GM23338 (cell line): ENCODE measurements at regions not wholly inside any gene's neighbourhood (a gene's known extent, or its start where the extent isn't known, plus 50 kb on each side); places are given as distances from the start of the nearest gene placed in this dataset.

Source experiments
- ATAC-seq: fragments of 200-7000 bp; cut with Tn5 transposase; 3 replicates; pipeline ENCODE4 v1.9.1; 2020
- DNase-seq: peaks from one replicate; pipeline ENCODE4 v3.0.0-alpha.2; 2015; ENCODE audit warnings: low spot score
- H2AFZ ChIP-seq: fragments of 200-600 bp; sonication (generic); 2 replicates; pipeline ENCODE4 v1.8.0; 2016; ENCODE audit warnings: antibody characterized with exemption, mild to moderate bottlenecking, moderate library complexity
- H3F3A ChIP-seq: fragments of 200-600 bp; sonication (generic); replicated peaks from 2 replicates; pipeline ENCODE4 v1.8.0; 2017; ENCODE audit warnings: antibody characterized with exemption, mixed run types, low read depth
- H3K27ac ChIP-seq: fragments of 200-600 bp; sonication (generic); 2 replicates; pipeline ENCODE4 v1.6.1; 2016; ENCODE audit warnings: low read depth
- H3K27me3 ChIP-seq: fragments of 200-600 bp; sonication (generic); 2 replicates; pipeline ENCODE4 v1.8.0; 2016; ENCODE audit warnings: mild to moderate bottlenecking, mixed run types, moderate library complexity; ENCODE audit not compliant: insufficient read depth
- H3K36me3 ChIP-seq: fragments of 200-600 bp; sonication (generic); 2 replicates; pipeline ENCODE4 v1.8.0; 2016; ENCODE audit warnings: mild to moderate bottlenecking; ENCODE audit not compliant: insufficient read depth
- H3K4me1 ChIP-seq: fragments of 200-600 bp; sonication (generic); 2 replicates; pipeline ENCODE4 v1.8.0; 2016; ENCODE audit warnings: mild to moderate bottlenecking, moderate library complexity; ENCODE audit not compliant: insufficient read depth
- H3K4me2 ChIP-seq: fragments of 200-600 bp; sonication (generic); 2 replicates; pipeline ENCODE4 v1.7.1; 2017; ENCODE audit warnings: mixed run types
- H3K4me3 ChIP-seq: fragments of 200-600 bp; sonication (generic); 2 replicates; pipeline ENCODE4 v1.6.1; 2016; ENCODE audit warnings: mixed run types
- H3K79me2 ChIP-seq: fragments of 200-600 bp; sonication (generic); replicated peaks from 2 replicates; pipeline ENCODE4 v1.8.0; 2017; ENCODE audit warnings: mild to moderate bottlenecking; ENCODE audit not compliant: insufficient read depth
- H3K9me2 ChIP-seq: fragments of 200-600 bp; sonication (generic); 2 replicates; pipeline ENCODE4 v1.8.0; 2017; ENCODE audit not compliant: insufficient read depth
- H4K20me1 ChIP-seq: fragments of 200-600 bp; sonication (generic); replicated peaks from 2 replicates; pipeline ENCODE4 v1.8.0; 2017; ENCODE audit warnings: mild to moderate bottlenecking; ENCODE audit not compliant: insufficient read depth
- H3K27ac Mint-ChIP-seq: 2 replicates; pipeline ENCODE4 v1.8.0; 2020; ENCODE audit warnings: inconsistent platforms, mild to moderate bottlenecking, moderate library complexity, mixed read lengths
- H3K27me3 Mint-ChIP-seq: 3 replicates; pipeline ENCODE4 v1.8.0; 2022; ENCODE audit warnings: low read depth, mild to moderate bottlenecking, moderate library complexity, mixed read lengths, inconsistent platforms; ENCODE audit not compliant: insufficient read depth, poor library complexity
- H3K36me3 Mint-ChIP-seq: 3 replicates; pipeline ENCODE4 v1.8.0; 2021; ENCODE audit warnings: low read depth, mild to moderate bottlenecking, inconsistent platforms, moderate library complexity, mixed read lengths
- H3K4me1 Mint-ChIP-seq: 3 replicates; pipeline ENCODE4 v1.8.0; 2020; ENCODE audit warnings: mild to moderate bottlenecking, inconsistent platforms, mixed read lengths
- H3K4me3 Mint-ChIP-seq: 3 replicates; pipeline ENCODE4 v1.8.0; 2021; ENCODE audit warnings: moderate library complexity, mild to moderate bottlenecking, inconsistent platforms, mixed read lengths
- H3K9me3 Mint-ChIP-seq: 3 replicates; pipeline ENCODE4 v1.8.0; 2020; ENCODE audit warnings: moderate library complexity, mild to moderate bottlenecking, inconsistent platforms, mixed read lengths
- CREB1 ChIP-seq: fragments of 250-450 bp; sonication (Bioruptor Pico); IDR thresholded peaks from 2 replicates; pipeline ENCODE4 v1.5.0; 2020; ENCODE audit warnings: low read depth, mild to moderate bottlenecking, moderate library complexity
- EZH2 ChIP-seq: fragments of 200-600 bp; sonication (generic); IDR thresholded peaks from one replicate; pipeline ENCODE4 v1.8.0; 2017; ENCODE audit warnings: antibody characterized with exemption, mild to moderate bottlenecking, low read depth; ENCODE audit not compliant: unreplicated experiment
- JUNB ChIP-seq: IDR thresholded peaks from one replicate; pipeline ENCODE4 v1.6.1; 2016; ENCODE audit warnings: antibody characterized with exemption; ENCODE audit not compliant: unreplicated experiment
- NANOG ChIP-seq: IDR thresholded peaks from 2 replicates; pipeline ENCODE4 v1.6.1; 2016; ENCODE audit warnings: antibody characterized with exemption, borderline replicate concordance
- POLR2AphosphoS5 ChIP-seq: IDR thresholded peaks from 2 replicates; pipeline ENCODE4 v1.6.1; 2016; ENCODE audit warnings: antibody characterized with exemption, low read depth
- ZNF114 ChIP-seq: fragments of 250-450 bp; sonication (Bioruptor Pico); IDR thresholded peaks from 2 replicates; pipeline ENCODE4 v1.5.0; 2020; ENCODE audit warnings: mild to moderate bottlenecking, moderate library complexity
- ZNF331 ChIP-seq: fragments of 250-450 bp; sonication (Bioruptor Pico); IDR thresholded peaks from 2 replicates; pipeline ENCODE4 v1.5.0; 2020; ENCODE audit warnings: low read depth, mild to moderate bottlenecking, moderate library complexity
- TF ChIP-seq, protein P1 (sequence below): IDR thresholded peaks from 2 replicates; pipeline ENCODE4 v1.6.1; 2016; ENCODE audit warnings: antibody characterized with exemption
- TF ChIP-seq, protein P2 (sequence below), 2 experiments: fragments of 200-600 bp in 1 of 2; sonication (generic) in 1 of 2; conservative IDR thresholded peaks; 2 replicates each; pipeline versions ENCODE4 v1.5.1 to v1.6.1; 2016 to 2017; ENCODE audit warnings: antibody characterized with exemption in 2 of 2, low read depth in 2 of 2, mild to moderate bottlenecking in 2 of 2, moderate library complexity in 1 of 2
- TF ChIP-seq, protein P3 (sequence below): IDR thresholded peaks from one replicate; pipeline ENCODE4 v1.6.1; 2018; ENCODE audit warnings: antibody characterized with exemption; ENCODE audit not compliant: unreplicated experiment

DNA sequence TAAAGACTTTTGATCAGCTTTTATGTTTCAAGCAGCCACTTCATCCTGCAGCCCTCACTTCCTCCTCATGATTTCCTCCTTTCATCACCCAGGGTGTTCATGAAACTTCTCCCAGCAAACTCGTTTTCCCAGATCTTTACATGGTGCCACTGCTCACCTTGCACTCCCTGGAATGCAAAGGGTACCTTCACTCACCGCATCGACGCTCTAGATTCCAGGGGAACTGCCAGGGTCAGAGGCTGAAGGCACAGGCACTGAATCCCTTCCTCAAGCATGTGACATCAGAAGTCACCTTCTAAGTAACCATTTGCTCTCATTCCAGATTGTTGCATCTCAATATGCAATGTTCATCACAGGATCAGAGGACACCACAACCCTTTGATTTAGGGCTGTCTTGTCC, 82.8 kb downstream of the PRKAB2 start:
- peaks cover 2% of the 10 kb centered on the region; the same call in 1 of the 3 replicates for H3K36me3 Mint-ChIP-seq
- Histone ChIP-seq H3K79me2 (no peaks in the 10 kb centered on the region), H3K4me2 (peak overlapping the region; percentile 7), H3K4me1 (peaks cover 18% of the 10 kb centered on the region; the same call in 1 of the 2 replicates), H3K27me3 (peaks cover 18% of the 10 kb centered on the region), H3K36me3 (no peaks in the 10 kb centered on the region), H2AFZ (no peak overlapping the region), H3F3A (no peaks in the 10 kb centered on the region), H3K4me3 (no peak overlapping the region), H3K27ac (no peak overlapping the region), H4K20me1 (no peaks in the 10 kb centered on the region), H3K9me2 (no peaks in the 10 kb centered on the region)
- no peak for TF ChIP-seq CREB1
- TF ChIP-seq, protein P1, sequence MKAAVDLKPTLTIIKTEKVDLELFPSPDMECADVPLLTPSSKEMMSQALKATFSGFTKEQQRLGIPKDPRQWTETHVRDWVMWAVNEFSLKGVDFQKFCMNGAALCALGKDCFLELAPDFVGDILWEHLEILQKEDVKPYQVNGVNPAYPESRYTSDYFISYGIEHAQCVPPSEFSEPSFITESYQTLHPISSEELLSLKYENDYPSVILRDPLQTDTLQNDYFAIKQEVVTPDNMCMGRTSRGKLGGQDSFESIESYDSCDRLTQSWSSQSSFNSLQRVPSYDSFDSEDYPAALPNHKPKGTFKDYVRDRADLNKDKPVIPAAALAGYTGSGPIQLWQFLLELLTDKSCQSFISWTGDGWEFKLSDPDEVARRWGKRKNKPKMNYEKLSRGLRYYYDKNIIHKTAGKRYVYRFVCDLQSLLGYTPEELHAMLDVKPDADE, result no peak
- TF ChIP-seq JUNB, result no peak
- TF ChIP-seq NANOG, result no peak
- TF ChIP-seq ZNF114 (CRISPR knock-in tag), result no peak
- no peak for TF ChIP-seq POLR2AphosphoS5
- TF ChIP-seq, protein P2, sequence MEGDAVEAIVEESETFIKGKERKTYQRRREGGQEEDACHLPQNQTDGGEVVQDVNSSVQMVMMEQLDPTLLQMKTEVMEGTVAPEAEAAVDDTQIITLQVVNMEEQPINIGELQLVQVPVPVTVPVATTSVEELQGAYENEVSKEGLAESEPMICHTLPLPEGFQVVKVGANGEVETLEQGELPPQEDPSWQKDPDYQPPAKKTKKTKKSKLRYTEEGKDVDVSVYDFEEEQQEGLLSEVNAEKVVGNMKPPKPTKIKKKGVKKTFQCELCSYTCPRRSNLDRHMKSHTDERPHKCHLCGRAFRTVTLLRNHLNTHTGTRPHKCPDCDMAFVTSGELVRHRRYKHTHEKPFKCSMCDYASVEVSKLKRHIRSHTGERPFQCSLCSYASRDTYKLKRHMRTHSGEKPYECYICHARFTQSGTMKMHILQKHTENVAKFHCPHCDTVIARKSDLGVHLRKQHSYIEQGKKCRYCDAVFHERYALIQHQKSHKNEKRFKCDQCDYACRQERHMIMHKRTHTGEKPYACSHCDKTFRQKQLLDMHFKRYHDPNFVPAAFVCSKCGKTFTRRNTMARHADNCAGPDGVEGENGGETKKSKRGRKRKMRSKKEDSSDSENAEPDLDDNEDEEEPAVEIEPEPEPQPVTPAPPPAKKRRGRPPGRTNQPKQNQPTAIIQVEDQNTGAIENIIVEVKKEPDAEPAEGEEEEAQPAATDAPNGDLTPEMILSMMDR (conservative IDR thresholded peaks at IDR 0.05; ENCODE audit: low read depth in 2 of 2), result no peak
- TF ChIP-seq ZNF331 (CRISPR knock-in tag), result no peak
- TF ChIP-seq, protein P3, sequence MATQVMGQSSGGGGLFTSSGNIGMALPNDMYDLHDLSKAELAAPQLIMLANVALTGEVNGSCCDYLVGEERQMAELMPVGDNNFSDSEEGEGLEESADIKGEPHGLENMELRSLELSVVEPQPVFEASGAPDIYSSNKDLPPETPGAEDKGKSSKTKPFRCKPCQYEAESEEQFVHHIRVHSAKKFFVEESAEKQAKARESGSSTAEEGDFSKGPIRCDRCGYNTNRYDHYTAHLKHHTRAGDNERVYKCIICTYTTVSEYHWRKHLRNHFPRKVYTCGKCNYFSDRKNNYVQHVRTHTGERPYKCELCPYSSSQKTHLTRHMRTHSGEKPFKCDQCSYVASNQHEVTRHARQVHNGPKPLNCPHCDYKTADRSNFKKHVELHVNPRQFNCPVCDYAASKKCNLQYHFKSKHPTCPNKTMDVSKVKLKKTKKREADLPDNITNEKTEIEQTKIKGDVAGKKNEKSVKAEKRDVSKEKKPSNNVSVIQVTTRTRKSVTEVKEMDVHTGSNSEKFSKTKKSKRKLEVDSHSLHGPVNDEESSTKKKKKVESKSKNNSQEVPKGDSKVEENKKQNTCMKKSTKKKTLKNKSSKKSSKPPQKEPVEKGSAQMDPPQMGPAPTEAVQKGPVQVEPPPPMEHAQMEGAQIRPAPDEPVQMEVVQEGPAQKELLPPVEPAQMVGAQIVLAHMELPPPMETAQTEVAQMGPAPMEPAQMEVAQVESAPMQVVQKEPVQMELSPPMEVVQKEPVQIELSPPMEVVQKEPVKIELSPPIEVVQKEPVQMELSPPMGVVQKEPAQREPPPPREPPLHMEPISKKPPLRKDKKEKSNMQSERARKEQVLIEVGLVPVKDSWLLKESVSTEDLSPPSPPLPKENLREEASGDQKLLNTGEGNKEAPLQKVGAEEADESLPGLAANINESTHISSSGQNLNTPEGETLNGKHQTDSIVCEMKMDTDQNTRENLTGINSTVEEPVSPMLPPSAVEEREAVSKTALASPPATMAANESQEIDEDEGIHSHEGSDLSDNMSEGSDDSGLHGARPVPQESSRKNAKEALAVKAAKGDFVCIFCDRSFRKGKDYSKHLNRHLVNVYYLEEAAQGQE, result no peak
- TF ChIP-seq EZH2, result no peak
- H3K27ac Mint-ChIP-seq, result peak overlapping the region; percentile 29; the same call in 1 of the 2 replicates
- H3K4me1 Mint-ChIP-seq, result peaks cover 18% of the 10 kb centered on the region
- H3K27me3 Mint-ChIP-seq, result peaks cover 7% of the 10 kb centered on the region
- ATAC-seq, result peak; percentile 9; the same call in 1 of the 3 replicates
- peak overlapping the region; percentile 34 for H3K4me3 Mint-ChIP-seq
- DNase-seq, result peak; percentile 38
- peaks cover 11% of the 10 kb centered on the region for H3K9me3 Mint-ChIP-seq
